NCI-H345 treated with DMSO at 0.1 percent for 48 hours (cell line): ENCODE measurements at regions not wholly inside any gene's neighbourhood (a gene's known extent, or its start where the extent isn't known, plus 50 kb on each side); places are given as distances from the start of the nearest gene placed in this dataset.

ENCODE experiments used
- DNase-seq: peaks from one replicate; lab custom pipeline; 2025; ENCODE audit not compliant: unreplicated experiment; lab: John Stamatoyannopoulos, UW

DNA sequence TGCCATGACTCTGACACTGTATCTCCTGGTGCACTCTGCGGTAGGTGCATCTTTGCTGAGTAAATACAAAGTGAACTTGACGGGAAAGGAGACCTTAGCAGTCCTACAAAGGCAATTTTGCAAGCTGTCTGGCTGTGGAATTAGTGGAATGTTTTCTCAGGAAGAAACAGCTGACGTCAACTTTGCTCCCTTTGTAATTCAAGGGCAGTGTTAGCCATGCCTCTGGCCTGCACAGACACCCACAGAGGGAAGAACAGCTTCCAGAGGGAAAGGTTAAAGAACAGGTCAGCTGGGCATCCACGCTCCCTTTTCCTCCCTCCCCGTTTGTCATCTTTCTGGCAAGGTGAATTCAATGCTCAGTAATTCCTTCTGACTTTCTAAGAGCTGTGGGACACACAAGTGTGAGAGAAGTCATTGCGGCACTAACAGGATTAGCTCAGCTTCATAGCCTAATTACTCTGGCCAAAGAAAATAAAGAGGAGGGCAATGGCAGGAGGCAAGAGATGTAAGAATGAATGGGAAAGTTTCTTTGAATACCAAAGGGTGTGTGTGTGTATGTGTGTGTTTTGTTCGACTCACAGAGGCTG is 476.9 kb upstream of the GOT2 start:
- DNase-seq, result no peak

GRCh38 chr16:59205403-59205802 is 471.3 kb upstream of the GOT2 start:
- DNase-seq, result no peak

DNA sequence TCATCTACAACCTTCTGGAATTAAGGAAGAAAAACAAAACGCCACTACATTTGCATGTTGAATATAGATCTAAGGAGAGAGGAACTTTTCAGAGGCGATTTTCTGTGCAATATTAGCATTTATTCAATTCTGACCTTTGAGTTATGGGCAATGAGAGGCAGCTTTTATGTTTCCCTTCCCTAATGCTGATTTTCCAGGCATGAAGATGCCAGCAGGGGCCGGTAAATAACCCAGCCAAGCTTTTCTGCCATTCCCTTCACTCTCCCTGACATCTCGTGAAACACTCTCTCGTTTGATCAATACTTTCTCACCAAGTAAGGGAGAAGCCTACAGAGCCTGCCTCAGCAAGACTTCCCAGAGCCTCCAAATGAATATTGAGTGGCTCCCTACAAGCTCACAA is 470.5 kb upstream of the GOT2 start:
- DNase-seq, result no peak

GRCh38 chr16:59202233-59202862 is 468.2 kb upstream of the GOT2 start:
- DNase-seq, result no peak

GRCh38 chr16:59201821-59202220 is 467.7 kb upstream of the GOT2 start:
- no peak for DNase-seq

DNA sequence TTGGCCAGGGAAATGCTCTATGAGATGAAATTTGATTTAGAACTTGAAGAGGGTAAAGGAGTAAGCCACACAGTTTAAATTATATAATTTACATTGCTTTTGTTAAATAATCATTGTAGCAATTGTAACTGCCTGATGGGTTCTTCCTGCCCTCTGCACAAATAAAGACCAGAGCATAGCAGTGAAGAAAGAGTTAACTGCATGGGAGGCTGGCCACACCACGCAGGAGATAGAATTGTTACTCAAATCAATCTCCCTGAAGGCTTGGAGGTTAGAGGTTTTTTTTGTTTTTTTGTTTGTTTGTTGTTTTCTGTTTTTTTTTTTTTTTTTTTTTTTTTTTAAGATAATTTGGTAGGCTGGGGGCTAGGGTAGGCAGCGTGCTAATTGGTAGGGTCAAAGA is 467.0 kb upstream of the GOT2 start:
- DNase-seq, result no peak

GRCh38 chr16:59198487-59198886 is 464.4 kb upstream of the GOT2 start:
- no peak for DNase-seq

DNA sequence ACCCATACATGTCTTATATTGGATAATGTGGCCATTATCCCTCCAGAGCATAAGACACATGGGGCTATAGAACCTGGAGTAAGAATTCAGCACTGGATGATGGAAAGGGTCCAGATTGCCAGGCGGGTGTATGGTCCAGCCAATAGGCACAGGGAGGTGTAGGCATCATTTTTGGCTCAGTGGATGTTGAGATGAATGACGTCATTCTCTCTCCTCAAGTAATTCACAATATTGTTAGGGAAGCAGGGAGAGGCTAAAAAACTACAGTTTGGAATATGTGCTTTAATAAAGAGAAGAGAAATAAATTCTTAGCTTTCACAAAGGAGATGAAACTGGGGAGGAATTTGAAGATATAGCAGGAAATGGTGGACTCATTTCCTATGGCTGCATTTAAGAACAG is 461.1 kb upstream of the GOT2 start:
- DNase-seq, result no peak

GRCh38 chr16:59193637-59194036 is 459.5 kb upstream of the GOT2 start:
- no peak for DNase-seq

DNA sequence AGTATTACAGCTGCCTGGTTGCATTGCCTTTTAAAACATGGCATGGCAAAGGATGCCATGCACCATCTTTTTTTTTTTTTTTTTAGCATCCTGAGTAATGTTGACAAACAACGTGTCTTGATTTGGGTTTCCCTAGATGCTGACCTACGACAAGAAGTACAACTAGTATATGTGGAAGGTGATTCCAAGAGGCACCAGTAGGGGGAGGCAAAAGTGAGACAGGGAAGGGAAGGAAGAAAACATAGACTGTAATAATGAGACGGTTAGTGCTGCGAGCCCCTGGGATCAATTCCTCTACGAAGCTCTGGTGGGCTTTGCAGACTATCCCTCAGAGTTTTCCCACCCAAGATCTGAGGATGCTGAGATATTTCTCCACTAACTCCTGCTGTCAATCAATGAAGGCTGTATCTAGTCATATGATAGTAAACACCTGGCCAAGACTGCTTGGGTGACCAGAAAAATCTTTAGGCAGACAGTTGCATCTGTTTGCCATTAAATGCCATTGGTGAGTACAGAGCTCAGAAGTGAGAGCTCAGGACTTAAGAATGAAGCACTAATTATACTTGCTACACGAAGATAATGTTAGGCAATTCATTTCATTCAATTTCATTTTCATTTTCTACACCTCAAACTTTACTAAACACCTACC is 458.6 kb upstream of the GOT2 start:
- no peak for DNase-seq

DNA sequence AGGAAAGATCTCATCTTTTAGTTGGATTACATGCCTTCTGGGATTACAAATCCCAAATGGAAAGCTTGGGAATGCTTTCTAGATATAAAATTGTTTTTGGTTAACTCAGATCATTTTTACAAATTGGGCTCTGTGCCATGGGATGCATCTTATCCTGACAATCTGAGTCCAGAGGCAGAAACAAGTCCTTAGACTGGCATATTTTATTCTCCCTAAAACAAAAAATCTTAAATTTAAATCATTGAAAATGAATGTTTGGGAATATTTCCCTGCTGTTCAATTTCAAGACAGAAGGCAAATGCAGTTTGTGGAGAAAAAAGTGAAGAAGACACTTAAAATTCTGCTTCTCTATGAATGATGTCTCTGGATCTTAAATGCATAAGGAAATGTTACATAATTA is 456.6 kb upstream of the GOT2 start:
- DNase-seq, result no peak

- DNase-seq, result no peak
Observed at GRCh38 chr16:59188029-59188428, 453.9 kb upstream of the GOT2 start.

DNA sequence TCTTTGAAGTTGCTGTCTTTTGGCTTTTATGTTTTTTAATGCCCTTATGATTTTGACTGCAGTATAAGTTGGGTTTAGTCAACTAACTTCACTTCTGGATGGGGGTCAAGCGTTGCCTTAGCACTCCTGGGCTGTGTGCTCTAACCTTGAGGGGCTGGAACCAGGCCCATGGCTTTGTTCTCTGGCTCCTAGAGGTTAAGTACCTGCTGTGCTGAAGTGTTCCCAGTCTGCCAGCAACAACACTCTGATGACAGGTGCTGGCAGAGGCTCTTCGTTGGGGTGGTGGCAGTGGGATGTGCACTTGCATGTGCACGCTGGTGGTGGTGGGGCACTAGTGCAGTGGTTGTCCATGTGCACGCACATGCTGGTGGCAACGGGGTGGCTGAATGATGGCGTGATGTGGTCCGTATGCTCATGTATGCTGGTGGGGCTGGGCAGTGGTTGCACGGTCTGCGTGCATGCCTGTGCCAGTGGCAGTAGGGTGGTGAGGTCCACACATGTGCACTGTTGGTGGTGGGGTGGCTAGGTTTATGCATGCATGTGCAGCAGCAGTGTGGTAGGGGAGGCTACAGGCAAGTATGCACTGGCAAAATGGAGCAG is 447.8 kb upstream of the GOT2 start:
- DNase-seq, result no peak

DNA sequence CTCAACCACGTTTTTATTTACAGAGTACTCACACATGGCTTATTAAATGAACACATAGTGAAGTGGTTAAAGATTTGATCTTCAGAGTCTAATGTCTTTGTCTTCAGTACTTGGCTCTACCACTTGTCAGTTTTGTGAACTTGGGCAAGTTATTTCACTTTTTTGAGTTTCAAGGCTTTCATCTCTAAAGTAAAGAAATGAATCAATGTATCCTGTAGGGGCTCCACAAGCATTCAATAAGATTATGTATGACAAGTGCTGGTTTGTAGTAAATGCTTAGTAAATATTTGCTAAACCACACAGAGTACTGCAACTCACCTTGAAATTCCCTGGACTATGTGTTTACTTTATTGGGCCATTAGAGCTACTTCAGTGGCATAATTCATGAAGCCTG is 446.0 kb upstream of the GOT2 start:
- no peak for DNase-seq

- DNase-seq, result no peak
Observed at GRCh38 chr16:59179446-59180082, 445.4 kb upstream of the GOT2 start.

GRCh38 chr16:59173408-59173831 is 439.3 kb upstream of the GOT2 start:
- DNase-seq, result no peak

GRCh38 chr16:59170099-59170712 is 436.1 kb upstream of the GOT2 start:
- DNase-seq, result no peak

DNA sequence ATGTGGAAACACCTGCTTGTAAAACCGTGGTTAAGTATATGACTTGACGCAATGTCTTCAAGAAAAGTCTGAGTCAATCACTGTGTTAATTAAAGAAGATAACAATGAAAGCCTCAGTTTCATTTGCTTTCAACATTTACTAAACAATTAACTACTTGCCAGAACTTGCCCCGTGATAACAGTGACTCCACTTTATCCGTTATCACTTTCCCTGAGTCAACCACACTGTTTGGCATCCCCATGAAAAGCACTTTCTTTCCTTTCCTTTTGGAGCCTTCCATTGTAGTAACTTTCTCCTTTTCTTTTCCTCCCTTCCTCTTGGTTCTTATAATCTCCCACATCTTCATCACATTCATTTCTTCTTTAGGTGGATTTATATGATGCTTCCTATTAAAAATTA is 435.1 kb upstream of the GOT2 start:
- no peak for DNase-seq

GRCh38 chr16:59168461-59169114 is 434.5 kb upstream of the GOT2 start:
- no peak for DNase-seq

GRCh38 chr16:59164461-59164860 is 430.3 kb upstream of the GOT2 start:
- DNase-seq, result no peak
